K562 (cell line): ENCODE measurements at regions not wholly inside any gene's neighbourhood (a gene's known extent, or its start where the extent isn't known, plus 50 kb on each side); places are given as distances from the start of the nearest gene placed in this dataset.

Experiments
- ATAC-seq: fragments of 200-7000 bp; cut with Tn5 transposase; 3 replicates; pipeline ENCODE4 v1.9.1; 2020; ENCODE audit warnings: moderate library complexity
- BruUV-seq: library from RNA; stranded (reverse); fragments of 400-500 nt; replicated peaks from 2 replicates; lab custom pipeline; 2021; lab: Mats Ljungman, UMichigan
- CTCF ChIA-PET: fragments of 300-600 bp; formaldehyde crosslinking; extraction: SDS; loops from one replicate; lab custom pipeline; 2021; ENCODE audit warnings: low intra/inter-chr PET ratio; lab: Yijun Ruan, JAX
- POLR2A ChIA-PET: fragments of 300-600, 350-650 bp; sonication (Branson Sonifier 250); formaldehyde crosslinking; extraction: SDS; loops from one replicate; lab custom pipeline; 2021; ENCODE audit warnings: antibody characterized with exemption, inconsistent platforms; lab: Yijun Ruan, JAX
- DNase-seq, 4 experiments: peaks; one replicate each; pipeline versions ENCODE4 v3.0.0 to v3.0.0-alpha.2; 2011 to 2018; ENCODE audit warnings: low spot score in 3 of 4, mixed read lengths in 3 of 4; ENCODE audit errors: extremely low read depth in 1 of 4
- FAIRE-seq: peaks from 2 replicates; lab custom pipeline; 2011; peaks lifted over from hg19 to GRCh38; lab: Jason Lieb, UNC
- H2AFZ ChIP-seq: 2 replicates; pipeline ENCODE4 v1.6.0; 2011; ENCODE audit warnings: low read depth, low read length, control low read depth, inconsistent platforms
- H3K27ac ChIP-seq: fragments of 200-600 bp; 3 replicates; pipeline ENCODE4 v1.8.0; 2011; ENCODE audit warnings: low read depth, mild to moderate bottlenecking, control low read depth, inconsistent platforms, low read length, moderate library complexity, mixed read lengths; ENCODE audit errors: extremely low read depth
- H3K27me3 ChIP-seq, 2 experiments: fragments of 300-600 bp in 1 of 2; 2 replicates in 1 of 2; 3 replicates in 1 of 2; pipeline versions ENCODE4 v1.6.0 to v1.8.0; 2011; ENCODE audit warnings: inconsistent platforms in 2 of 2, low read length in 2 of 2, mild to moderate bottlenecking in 1 of 2, mixed read lengths in 1 of 2, moderate library complexity in 1 of 2; ENCODE audit not compliant: control insufficient read depth in 2 of 2, insufficient read depth in 2 of 2
- H3K36me3 ChIP-seq: fragments of 300-600 bp; 3 replicates; pipeline ENCODE4 v1.8.0; 2011; ENCODE audit warnings: mild to moderate bottlenecking, low read length, inconsistent platforms; ENCODE audit not compliant: control insufficient read depth, insufficient read depth
- H3K4me1 ChIP-seq, 2 experiments: fragments of 200-600 bp in 1 of 2; replicated peaks in 1 of 2; 2 replicates in 1 of 2; 3 replicates in 1 of 2; pipeline versions ENCODE4 v1.5.1 to v1.8.0; 2011; ENCODE audit warnings: inconsistent platforms in 2 of 2, low read length in 2 of 2, mild to moderate bottlenecking in 1 of 2, mixed read lengths in 1 of 2, moderate library complexity in 1 of 2; ENCODE audit not compliant: control insufficient read depth in 2 of 2, insufficient read depth in 2 of 2
- H3K4me2 ChIP-seq: 2 replicates; pipeline ENCODE4 v1.6.1; 2011; ENCODE audit warnings: low read length, control low read depth, inconsistent platforms, mixed read lengths; ENCODE audit not compliant: insufficient read depth
- H3K4me3 ChIP-seq: fragments of 200-600 bp; sonication (generic), shearing (Covaris generic); 2 replicates; pipeline ENCODE4 v1.5.1; 2016; ENCODE audit warnings: control low read depth, inconsistent platforms
- H3K79me2 ChIP-seq: fragments of 200-600 bp; 3 replicates; pipeline ENCODE4 v1.8.0; 2011; ENCODE audit warnings: low read length, inconsistent platforms; ENCODE audit not compliant: control insufficient read depth, insufficient read depth
- H3K9ac ChIP-seq, 2 experiments: 2 replicates each; pipeline versions ENCODE4 v1.6.0 to v1.6.1; 2011; ENCODE audit warnings: low read depth in 2 of 2, low read length in 2 of 2, control low read depth in 1 of 2, inconsistent platforms in 1 of 2, mild to moderate bottlenecking in 1 of 2, mixed read lengths in 1 of 2; ENCODE audit not compliant: insufficient read depth in 1 of 2
- H3K9me1 ChIP-seq: one replicate; pipeline ENCODE4 v1.6.0; 2011; ENCODE audit warnings: inconsistent platforms, mild to moderate bottlenecking, low read length, moderate library complexity; ENCODE audit not compliant: control insufficient read depth, insufficient read depth
- H3K9me3 ChIP-seq: replicated peaks from 2 replicates; pipeline ENCODE4 v1.5.1; 2011; ENCODE audit warnings: low read depth, low read length, inconsistent platforms; ENCODE audit not compliant: control insufficient read depth, insufficient read depth
- H4K20me1 ChIP-seq: replicated peaks from 2 replicates; pipeline ENCODE4 v1.6.1; 2011; ENCODE audit warnings: low read length, inconsistent platforms, mixed read lengths; ENCODE audit not compliant: control insufficient read depth, insufficient read depth
- ATF4 ChIP-seq: fragments of 450-650 bp; formaldehyde crosslinking; IDR thresholded peaks from 2 replicates; pipeline ENCODE4 v1.4.0; 2022; ENCODE audit warnings: mild to moderate bottlenecking, moderate library complexity
- BRD4 ChIP-seq: fragments of 200-600 bp; sonication (generic); IDR thresholded peaks from 2 replicates; pipeline ENCODE4 v1.6.1; 2017; ENCODE audit warnings: inconsistent platforms
- BRF2 ChIP-seq: IDR thresholded peaks from 3 replicates; pipeline ENCODE4 v1.6.1; 2011; ENCODE audit warnings: borderline replicate concordance, mild to moderate bottlenecking; ENCODE audit not compliant: insufficient read length, insufficient read depth
- CEBPG ChIP-seq, 3 experiments: fragments of 200-800 bp in 1 of 3; sonication (Bioruptor generic) in 1 of 3; sonication (generic) in 1 of 3; formaldehyde crosslinking in 1 of 3; IDR thresholded peaks in 2 of 3; conservative IDR thresholded peaks in 1 of 3; 2 replicates each; pipeline versions ENCODE4 v1.6.1 to v1.8.0; 2016 to 2022; ENCODE audit warnings: missing compliant biosample characterization in 2 of 3, missing genetic modification characterization in 2 of 3, mild to moderate bottlenecking in 1 of 3, missing genetic modification reagents in 1 of 3
- HNRNPUL1 ChIP-seq: fragments of 200-400 bp; formaldehyde crosslinking; IDR thresholded peaks from 2 replicates; pipeline ENCODE4 v1.6.1; 2017; ENCODE audit warnings: low read length
- L3MBTL2 ChIP-seq: fragments of 450-650 bp; IDR thresholded peaks from 2 replicates; pipeline ENCODE4 v1.6.1; 2016; ENCODE audit warnings: mild to moderate bottlenecking, moderate library complexity
- MBD2 ChIP-seq: sonication (generic); IDR thresholded peaks from 2 replicates; pipeline ENCODE4 v1.6.1; 2016; ENCODE audit warnings: low read depth, borderline replicate concordance
- MCM3 ChIP-seq: fragments of 450-650 bp; IDR thresholded peaks from 2 replicates; pipeline ENCODE4 v1.6.1; 2016
- POLR2A ChIP-seq: fragments of 450-650 bp; conservative IDR thresholded peaks from 2 replicates; pipeline ENCODE4 v1.6.1; 2016
- POLR2AphosphoS5 ChIP-seq: IDR thresholded peaks from 2 replicates; pipeline ENCODE4 v1.6.1; 2011; ENCODE audit warnings: mild to moderate bottlenecking, low read depth, low read length, moderate library complexity; ENCODE audit not compliant: control insufficient read depth, insufficient read depth
- RNF219 ChIP-seq: fragments of 250-450 bp; sonication (Bioruptor Pico); IDR thresholded peaks from 2 replicates; pipeline ENCODE4 v1.5.0; 2022; ENCODE audit warnings: mild to moderate bottlenecking
- SIRT6 ChIP-seq: IDR thresholded peaks from one replicate; pipeline ENCODE4 v1.6.1; 2012; ENCODE audit warnings: low read depth, mild to moderate bottlenecking, control low read depth, inconsistent platforms, low read length, moderate library complexity
- ZNF282 ChIP-seq: sonication (generic); formaldehyde crosslinking; IDR thresholded peaks from 2 replicates; pipeline ENCODE4 v1.8.1; 2023; ENCODE audit warnings: missing genetic modification reagents
- WGBS: fragments of 100-300 bp; shearing (Covaris generic); methylation state at CpG from one replicate; pipeline ENCODE4 v1.1.6; 2016; ENCODE audit warnings: low coverage, mixed read lengths; ENCODE audit not compliant: insufficient coverage; ENCODE audit errors: missing lambda C conversion rate; 5-methylcytosine and 5-hydroxymethylcytosine counted together
- in situ Hi-C: fragments of 300-500 bp; cut with MboI; formaldehyde crosslinking; loops from 4 replicates; pipeline ENCODE4 v1.15.0; 2018; ENCODE audit warnings: inconsistent platforms, mixed read lengths
- intact Hi-C: fragments of 100-400 bp; cut with micrococcal nuclease; formaldehyde crosslinking; loops from 2 replicates; pipeline ENCODE4 v1.14.2; 2022

GRCh38 chr6:132224943-132225342, 176.3 kb downstream of the MOXD1 start:
- no peak for DNase-seq
- H3K36me3 ChIP-seq: no peaks in the 10 kb centered on the region
- H3K9me1 ChIP-seq: no peaks in the 10 kb centered on the region
- no peaks in the 10 kb centered on the region for H3K9me3 ChIP-seq
- H3K27ac ChIP-seq: no peak overlapping the region
- TF ChIP-seq RNF219 (CRISPR knock-in tag): no peak
- POLR2A ChIA-PET: no interaction called here
- WGBS: 2% methylated on average over 3 of the region's 3 CpGs
- no peak overlapping the region for H3K9ac ChIP-seq
- no peaks in the 10 kb centered on the region for H4K20me1 ChIP-seq
- H3K79me2 ChIP-seq: no peaks in the 10 kb centered on the region
- no peaks in the 10 kb centered on the region for H3K27me3 ChIP-seq
- no peak overlapping the region for H2AFZ ChIP-seq
- FAIRE-seq: no peak
- no peak for ATAC-seq
- CTCF ChIA-PET: no interaction called here
- no peak overlapping the region for H3K4me3 ChIP-seq
- H3K4me1 ChIP-seq: no peaks in the 10 kb centered on the region
- intact Hi-C loops (no loop called here), in situ Hi-C loops (no loop called here)
- H3K4me2 ChIP-seq: no peak overlapping the region
- BruUV-seq: no TSS peak

- Histone ChIP-seq H3K36me3 (no peaks in the 10 kb centered on the region), H4K20me1 (no peaks in the 10 kb centered on the region), H3K79me2 (no peaks in the 10 kb centered on the region), H3K9ac (no peak overlapping the region), H3K4me3 (no peak overlapping the region), H2AFZ (no peak overlapping the region), H3K9me1 (no peaks in the 10 kb centered on the region), H3K27ac (no peak overlapping the region), H3K4me2 (no peak overlapping the region), H3K4me1 (no peaks in the 10 kb centered on the region), H3K27me3 (no peaks in the 10 kb centered on the region), H3K9me3 (0 out of 2 replicates have a peak, but pooled peaks cover 2% of the 10 kb centered on the region)
- WGBS: 0% methylated on average over 1 of the region's 1 CpG
- in situ Hi-C loops (no loop called here), intact Hi-C loops (no loop called here)
- no peak for ATAC-seq
- CTCF ChIA-PET: no interaction called here
- DNase-seq: no peak
- FAIRE-seq: no peak
- POLR2A ChIA-PET: no interaction called here
- no TSS peak for BruUV-seq
- TF ChIP-seq POLR2AphosphoS5: no peak
- no peak for TF ChIP-seq HNRNPUL1
- no peak for TF ChIP-seq MBD2
- TF ChIP-seq SIRT6: no peak
- no peak for TF ChIP-seq BRD4
- no peak for TF ChIP-seq CEBPG (CRISPR knock-in tag; IDR thresholded peaks at IDR 0.05)
- no peak for TF ChIP-seq CEBPG (tag; conservative IDR thresholded peaks at IDR 0.05 in 1 of 2, IDR thresholded peaks at IDR 0.05 in 1 of 2)
- no peak for TF ChIP-seq POLR2A
- TF ChIP-seq L3MBTL2: no peak
- TF ChIP-seq ATF4 (CRISPR knock-in tag): no peak
- TF ChIP-seq BRF2: no peak
- no peak for TF ChIP-seq ZNF282 (CRISPR knock-in tag)
- no peak for TF ChIP-seq MCM3
These were observed 180.5 kb downstream of the MOXD1 start for GRCh38 chr6:132220800-132221199.
